ENCODE measurements at regions not wholly inside any gene's neighbourhood (a gene's known extent, or its start where the extent isn't known, plus 50 kb on each side); places are given as distances from the start of the nearest gene placed in this dataset.

DNA sequence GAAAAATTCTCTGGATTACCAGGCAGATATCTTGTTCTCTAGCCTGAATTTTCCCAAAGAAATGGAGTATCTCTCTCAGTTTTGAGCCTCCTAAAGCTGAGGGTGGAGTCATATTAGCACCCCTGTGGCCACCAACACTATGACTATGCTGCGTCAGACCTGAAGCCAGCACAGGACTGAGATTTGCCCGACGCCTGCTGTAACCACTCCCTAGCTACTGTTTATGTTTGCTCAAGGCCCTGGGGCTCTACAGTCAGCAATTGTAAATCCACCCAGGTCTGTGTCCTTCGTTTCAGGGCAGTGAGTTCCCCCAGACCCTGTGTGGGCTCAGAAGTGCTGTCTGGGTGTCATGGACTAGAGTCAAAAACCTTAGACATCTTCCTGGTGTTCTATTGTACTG, 61.4 kb downstream of the ZXDA start:
- DNase-seq: no peak

DNA sequence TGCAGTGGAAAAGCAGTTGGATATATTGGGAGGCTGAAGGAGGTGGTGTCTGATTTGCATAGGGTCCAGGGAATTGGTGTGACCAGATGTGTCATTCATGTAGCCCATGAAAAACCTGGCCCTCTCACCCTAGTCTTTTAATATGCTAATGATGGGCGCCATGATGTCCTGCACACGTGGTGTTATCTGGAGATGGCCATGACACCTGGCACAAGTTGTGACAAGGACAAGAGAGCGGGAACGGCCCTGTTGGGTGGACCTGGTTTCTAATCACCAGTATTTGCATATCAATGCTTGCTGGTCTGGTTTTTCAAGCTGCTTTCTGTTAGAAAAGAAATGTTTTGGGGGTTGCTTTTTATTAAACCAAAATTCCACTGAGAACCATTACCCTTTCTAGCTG, 87.4 kb downstream of the ZXDA start:
- no peak for DNase-seq

GRCh38 chrX:57822398-57822797, 87.9 kb downstream of the ZXDA start:
- DNase-seq: no peak

GRCh38 chrX:57821703-57822387, 88.4 kb downstream of the ZXDA start:
- peak in 1 of 2 experiments; percentile 0 for DNase-seq

- DNase-seq: no peak
Measured at GRCh38 chrX:57817302-57817701, 93.0 kb downstream of the ZXDA start.

DNA sequence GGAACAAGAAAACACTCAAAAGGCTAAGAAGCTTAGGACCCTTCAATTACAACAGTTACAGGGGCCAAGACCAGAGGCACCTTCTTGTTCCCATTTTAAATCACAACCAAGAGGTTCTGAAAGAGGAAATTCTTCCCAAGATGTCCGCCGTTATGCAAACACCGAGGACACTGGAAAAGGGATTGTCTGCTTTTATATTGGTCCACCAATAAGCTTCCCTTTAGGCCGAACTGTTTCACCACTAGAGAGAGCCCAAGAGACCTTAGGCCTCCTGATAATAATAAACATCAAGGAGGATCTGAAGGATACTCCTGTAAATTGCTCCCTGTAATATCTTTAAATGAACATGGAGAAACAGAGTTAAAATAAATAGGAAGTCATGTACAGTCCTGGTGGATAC, 92.6 kb upstream of the NLRP2B start:
- DNase-seq: no peak

DNA sequence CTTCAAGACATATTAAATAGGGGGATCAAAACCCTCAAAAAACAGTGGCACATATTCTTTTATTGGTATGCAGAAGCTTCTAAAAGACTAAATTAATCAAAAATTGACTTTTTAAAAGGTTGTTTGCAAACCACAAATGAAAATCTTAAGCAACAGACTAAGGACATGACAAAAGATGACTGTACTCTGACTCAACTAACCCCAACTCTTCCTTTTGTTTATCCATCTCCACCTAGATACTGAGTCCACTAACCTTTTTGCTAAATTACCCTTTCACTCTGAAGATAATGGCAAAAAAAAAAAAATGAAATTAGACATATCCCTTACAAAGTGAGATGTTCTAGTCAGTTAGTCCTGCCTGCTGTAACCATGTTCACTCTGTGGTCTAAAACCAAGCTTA, 91.6 kb upstream of the NLRP2B start:
- DNase-seq: no peak

DNA sequence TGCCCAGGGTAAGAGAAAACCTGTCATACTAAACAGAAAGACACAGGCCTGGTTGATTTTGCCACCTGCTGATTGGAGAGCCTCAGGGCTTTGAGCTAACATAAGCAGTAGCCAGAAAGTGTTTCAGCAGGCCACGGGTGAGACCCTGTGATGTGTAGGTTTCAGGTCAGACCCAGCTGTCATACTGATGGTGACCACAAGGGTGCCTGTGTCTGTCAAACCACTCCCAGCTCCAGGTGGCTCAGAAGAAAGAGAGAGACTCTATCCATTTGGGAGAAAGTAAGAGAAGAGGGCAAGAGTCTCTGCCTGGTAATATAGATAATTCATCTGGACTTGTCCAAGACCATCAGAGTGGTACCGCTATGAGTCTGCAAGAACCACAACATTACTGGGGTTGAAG, 72.8 kb upstream of the NLRP2B start:
- no peak for DNase-seq

- no peak for DNase-seq
Measured at GRCh38 chrX:57741107-57741506, 61.0 kb upstream of the NLRP2B start.

- no peak for DNase-seq
Measured at GRCh38 chrX:57737881-57738280, 57.8 kb upstream of the NLRP2B start.
